ENCODE measurements at regions not wholly inside any gene's neighbourhood (a gene's known extent, or its start where the extent isn't known, plus 50 kb on each side); places are given as distances from the start of the nearest gene placed in this dataset.

DNA sequence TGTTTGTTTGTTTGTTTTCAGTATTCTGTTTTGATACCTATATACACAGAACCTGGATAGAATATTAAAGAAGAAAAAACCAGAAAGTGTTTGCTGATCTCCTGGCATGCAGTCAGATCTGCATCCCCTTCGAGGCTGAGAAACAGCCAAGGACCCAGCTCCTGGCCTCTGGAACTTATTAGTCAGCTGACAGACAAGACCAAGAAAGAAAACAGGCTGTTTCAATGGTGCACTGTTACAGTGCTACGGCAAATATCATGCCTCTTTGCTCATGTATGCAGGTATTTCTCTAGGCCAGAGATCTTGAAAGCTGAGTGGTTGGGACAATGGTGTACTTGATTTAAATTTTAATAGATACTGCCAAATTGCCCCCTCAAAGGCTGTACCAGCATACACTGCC is 95.0 kb downstream of the C5orf15 start:
- TF ChIP-seq CTCF (conservative IDR thresholded peaks at IDR 0.05; ENCODE audit: low read length) (no peak), EZH2phosphoT487 (IDR thresholded peaks at IDR 0.05; ENCODE audit: borderline replicate concordance) (no peak)
